HepG2 (cell line): ENCODE measurements at regions not wholly inside any gene's neighbourhood (a gene's known extent, or its start where the extent isn't known, plus 50 kb on each side); places are given as distances from the start of the nearest gene placed in this dataset.

ENCODE experiments used
- ATAC-seq: fragments of 200-7000 bp; cut with Tn5 transposase; 3 replicates; pipeline ENCODE4 v1.9.1; 2020; ENCODE audit warnings: mild to moderate bottlenecking, moderate library complexity
- BruUV-seq: library from RNA; stranded (reverse); fragments of 400-500 nt; replicated peaks from 2 replicates; lab custom pipeline; 2021; lab: Mats Ljungman, UMichigan
- CTCF ChIA-PET: fragments of 300-600 bp; formaldehyde crosslinking; extraction: SDS; loops from one replicate; lab custom pipeline; 2021; ENCODE audit warnings: low total read pairs, inconsistent platforms, low intra/inter-chr PET ratio; lab: Yijun Ruan, JAX
- POLR2A ChIA-PET: fragments of 350-600 bp; sonication (Branson Sonifier 250); formaldehyde crosslinking; loops from one replicate; lab custom pipeline; 2020; ENCODE audit warnings: antibody characterized with exemption, inconsistent platforms; lab: Yijun Ruan, JAX
- DNase-seq: peaks from one replicate; pipeline ENCODE4 v3.0.0-alpha.2; 2015; ENCODE audit warnings: low spot score
- FAIRE-seq: peaks from 3 replicates; lab custom pipeline; 2011; peaks lifted over from hg19 to GRCh38; lab: Jason Lieb, UNC
- H2AFZ ChIP-seq: one replicate; pipeline ENCODE4 v1.6.1; 2011; ENCODE audit warnings: low read length, inconsistent platforms
- H3K27ac ChIP-seq: fragments of 300-600 bp; 3 replicates; pipeline ENCODE4 v1.8.0; 2011; ENCODE audit warnings: mixed run types, mild to moderate bottlenecking, mixed read lengths, low read length, inconsistent platforms; ENCODE audit not compliant: insufficient read depth; ENCODE audit errors: extremely low read length
- H3K27me3 ChIP-seq, 2 experiments: fragments of 200-600 bp in 1 of 2; 2 replicates in 1 of 2; 3 replicates in 1 of 2; pipeline versions ENCODE4 v1.6.0 to v1.8.0; 2011; ENCODE audit warnings: low read length in 2 of 2, mild to moderate bottlenecking in 2 of 2, moderate library complexity in 2 of 2, inconsistent platforms in 1 of 2; ENCODE audit not compliant: insufficient read depth in 2 of 2, control insufficient read depth in 1 of 2
- H3K36me3 ChIP-seq, 2 experiments: fragments of 200-600 bp in 1 of 2; replicated peaks in 1 of 2; 2 replicates in 1 of 2; 3 replicates in 1 of 2; pipeline versions ENCODE4 v1.5.1 to v1.8.0; 2011; ENCODE audit warnings: low read length in 2 of 2, inconsistent platforms in 1 of 2; ENCODE audit not compliant: insufficient read depth in 2 of 2, control insufficient read depth in 1 of 2
- H3K4me1 ChIP-seq: 2 replicates; pipeline ENCODE4 v1.5.1; 2012; ENCODE audit warnings: low read length, inconsistent platforms; ENCODE audit not compliant: insufficient read depth
- H3K4me2 ChIP-seq: 2 replicates; pipeline ENCODE4 v1.6.0; 2011; ENCODE audit warnings: low read depth, low read length, inconsistent platforms
- H3K4me3 ChIP-seq, 3 experiments: fragments of 200-600 bp in 1 of 3; sonication (generic), shearing (Covaris generic) in 1 of 3; replicated peaks in 1 of 3; 2 replicates each; pipeline ENCODE4 v1.5.1; 2011 to 2016; ENCODE audit warnings: low read length in 3 of 3, inconsistent platforms in 2 of 3, low read depth in 2 of 3, mild to moderate bottlenecking in 2 of 3, control low read depth in 1 of 3, mixed read lengths in 1 of 3; ENCODE audit not compliant: insufficient read depth in 1 of 3
- H3K79me2 ChIP-seq: one replicate; pipeline ENCODE4 v1.6.1; 2011; ENCODE audit warnings: low read length, inconsistent platforms; ENCODE audit not compliant: insufficient read depth
- H3K9ac ChIP-seq: 2 replicates; pipeline ENCODE4 v1.6.0; 2011; ENCODE audit warnings: mild to moderate bottlenecking, low read depth, low read length, inconsistent platforms; ENCODE audit not compliant: insufficient read depth
- H3K9me3 ChIP-seq: 2 replicates; pipeline ENCODE4 v1.5.1; 2012; ENCODE audit warnings: mild to moderate bottlenecking, low read length
- H4K20me1 ChIP-seq: 2 replicates; pipeline ENCODE4 v1.6.0; 2011; ENCODE audit warnings: inconsistent platforms, mild to moderate bottlenecking, low read length, moderate library complexity; ENCODE audit not compliant: insufficient read depth
- IKZF1 ChIP-seq: fragments of 450-650 bp; IDR thresholded peaks from 2 replicates; pipeline ENCODE4 v1.7.1; 2016
- ISL2 ChIP-seq: sonication (generic); formaldehyde crosslinking; IDR thresholded peaks from 2 replicates; pipeline ENCODE4 v1.5.0; 2020; ENCODE audit warnings: missing genetic modification reagents
- MED8 ChIP-seq: sonication (generic); formaldehyde crosslinking; IDR thresholded peaks from 2 replicates; pipeline ENCODE4 v1.8.1; 2023; ENCODE audit warnings: mild to moderate bottlenecking, missing genetic modification reagents; ENCODE audit not compliant: insufficient replicate concordance
- NFKBIZ ChIP-seq: IDR thresholded peaks from 2 replicates; pipeline ENCODE4 v1.6.1; 2018; ENCODE audit warnings: missing genetic modification reagents, missing compliant biosample characterization
- NR1H2 ChIP-seq: sonication (generic); formaldehyde crosslinking; IDR thresholded peaks from 2 replicates; pipeline ENCODE4 v1.8.1; 2022; ENCODE audit warnings: low read depth, missing genetic modification reagents, borderline replicate concordance
- NRL ChIP-seq: sonication (generic); formaldehyde crosslinking; IDR thresholded peaks from 2 replicates; pipeline ENCODE4 v1.5.0; 2020; ENCODE audit warnings: missing genetic modification reagents, mild to moderate bottlenecking, moderate library complexity, borderline replicate concordance
- RBFOX2 ChIP-seq: fragments of 200-400 bp; formaldehyde crosslinking; IDR thresholded peaks from 2 replicates; pipeline ENCODE4 v1.6.1; 2017; ENCODE audit warnings: low read depth, mild to moderate bottlenecking, low read length
- ZNF10 ChIP-seq: sonication (generic); formaldehyde crosslinking; IDR thresholded peaks from 2 replicates; pipeline ENCODE4 v1.4.0; 2020; ENCODE audit warnings: mild to moderate bottlenecking, low read depth, missing genetic modification reagents, borderline replicate concordance
- ZNF510 ChIP-seq: sonication (generic); formaldehyde crosslinking; IDR thresholded peaks from 2 replicates; pipeline ENCODE4 v1.4.0; 2020; ENCODE audit warnings: low read depth, mild to moderate bottlenecking, missing genetic modification reagents
- ZNF547 ChIP-seq: sonication (generic); formaldehyde crosslinking; IDR thresholded peaks from 2 replicates; pipeline ENCODE4 v1.5.1; 2020; ENCODE audit warnings: mild to moderate bottlenecking, missing genetic modification reagents
- ZNF569 ChIP-seq: sonication (generic); formaldehyde crosslinking; IDR thresholded peaks from 2 replicates; pipeline ENCODE4 v1.5.0; 2020; ENCODE audit warnings: mild to moderate bottlenecking, missing genetic modification reagents, moderate library complexity, borderline replicate concordance
- WGBS: methylation state at CpG from one replicate; pipeline ENCODE4 v1.1.6; 2017; ENCODE audit warnings: low lambda C conversion rate; 5-methylcytosine and 5-hydroxymethylcytosine counted together
- in situ Hi-C: cut with HindIII; loops from 2 replicates; pipeline ENCODE4 v1.10.0; 2017; ENCODE audit warnings: low pct_unique_long_range_greater_than_20kb; ENCODE audit not compliant: extremely low pct_ligation_motif_present
- intact Hi-C: fragments of 100-400 bp; cut with micrococcal nuclease; formaldehyde crosslinking; loops from one replicate; pipeline ENCODE4 v1.10.0; 2022; ENCODE audit not compliant: unreplicated experiment
- TF ChIP-seq, protein P1 (sequence below): IDR thresholded peaks from 2 replicates; pipeline ENCODE4 v1.6.1; 2016; ENCODE audit warnings: missing compliant biosample characterization, missing genetic modification reagents, borderline replicate concordance
- TF ChIP-seq, protein P2 (sequence below): sonication (generic); formaldehyde crosslinking; IDR thresholded peaks from 2 replicates; pipeline ENCODE4 v1.9.0; 2021; ENCODE audit warnings: missing genetic modification reagents, borderline replicate concordance
- TF ChIP-seq, protein P3 (sequence below): sonication (generic); formaldehyde crosslinking; IDR thresholded peaks from 2 replicates; pipeline ENCODE4 v1.8.0; 2022; ENCODE audit warnings: mild to moderate bottlenecking, missing genetic modification reagents, moderate library complexity

DNA sequence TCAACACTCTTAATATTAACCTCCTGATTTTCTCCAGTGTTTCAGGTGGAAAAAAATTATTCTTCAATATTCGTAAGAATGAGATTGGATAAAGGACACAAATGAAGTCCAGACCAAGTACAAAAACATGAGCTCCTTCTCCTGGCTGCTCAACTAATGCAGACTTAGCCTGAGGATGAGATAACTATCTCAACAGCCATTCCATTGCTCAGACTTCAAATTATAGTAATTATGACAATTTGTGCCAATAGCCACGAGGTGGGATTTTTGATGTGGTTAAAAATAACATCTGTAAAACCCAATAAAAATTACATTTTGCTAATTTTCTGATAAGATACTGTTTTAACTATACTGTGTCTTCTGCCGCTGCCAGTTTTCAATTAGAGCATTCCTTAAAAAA lies 323.6 kb downstream of the SOX2 start (continued):
- TF ChIP-seq ZNF547 (CRISPR knock-in tag) (no peak), NFKBIZ (CRISPR knock-in tag) (no peak), IKZF1 (no peak)
- TF ChIP-seq, protein P1, sequence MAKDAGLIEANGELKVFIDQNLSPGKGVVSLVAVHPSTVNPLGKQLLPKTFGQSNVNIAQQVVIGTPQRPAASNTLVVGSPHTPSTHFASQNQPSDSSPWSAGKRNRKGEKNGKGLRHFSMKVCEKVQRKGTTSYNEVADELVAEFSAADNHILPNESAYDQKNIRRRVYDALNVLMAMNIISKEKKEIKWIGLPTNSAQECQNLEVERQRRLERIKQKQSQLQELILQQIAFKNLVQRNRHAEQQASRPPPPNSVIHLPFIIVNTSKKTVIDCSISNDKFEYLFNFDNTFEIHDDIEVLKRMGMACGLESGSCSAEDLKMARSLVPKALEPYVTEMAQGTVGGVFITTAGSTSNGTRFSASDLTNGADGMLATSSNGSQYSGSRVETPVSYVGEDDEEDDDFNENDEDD (CRISPR knock-in tag), result no peak
- TF ChIP-seq, protein P2, sequence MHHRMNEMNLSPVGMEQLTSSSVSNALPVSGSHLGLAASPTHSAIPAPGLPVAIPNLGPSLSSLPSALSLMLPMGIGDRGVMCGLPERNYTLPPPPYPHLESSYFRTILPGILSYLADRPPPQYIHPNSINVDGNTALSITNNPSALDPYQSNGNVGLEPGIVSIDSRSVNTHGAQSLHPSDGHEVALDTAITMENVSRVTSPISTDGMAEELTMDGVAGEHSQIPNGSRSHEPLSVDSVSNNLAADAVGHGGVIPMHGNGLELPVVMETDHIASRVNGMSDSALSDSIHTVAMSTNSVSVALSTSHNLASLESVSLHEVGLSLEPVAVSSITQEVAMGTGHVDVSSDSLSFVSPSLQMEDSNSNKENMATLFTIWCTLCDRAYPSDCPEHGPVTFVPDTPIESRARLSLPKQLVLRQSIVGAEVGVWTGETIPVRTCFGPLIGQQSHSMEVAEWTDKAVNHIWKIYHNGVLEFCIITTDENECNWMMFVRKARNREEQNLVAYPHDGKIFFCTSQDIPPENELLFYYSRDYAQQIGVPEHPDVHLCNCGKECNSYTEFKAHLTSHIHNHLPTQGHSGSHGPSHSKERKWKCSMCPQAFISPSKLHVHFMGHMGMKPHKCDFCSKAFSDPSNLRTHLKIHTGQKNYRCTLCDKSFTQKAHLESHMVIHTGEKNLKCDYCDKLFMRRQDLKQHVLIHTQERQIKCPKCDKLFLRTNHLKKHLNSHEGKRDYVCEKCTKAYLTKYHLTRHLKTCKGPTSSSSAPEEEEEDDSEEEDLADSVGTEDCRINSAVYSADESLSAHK (CRISPR knock-in tag), result no peak
- TF ChIP-seq, protein P3, sequence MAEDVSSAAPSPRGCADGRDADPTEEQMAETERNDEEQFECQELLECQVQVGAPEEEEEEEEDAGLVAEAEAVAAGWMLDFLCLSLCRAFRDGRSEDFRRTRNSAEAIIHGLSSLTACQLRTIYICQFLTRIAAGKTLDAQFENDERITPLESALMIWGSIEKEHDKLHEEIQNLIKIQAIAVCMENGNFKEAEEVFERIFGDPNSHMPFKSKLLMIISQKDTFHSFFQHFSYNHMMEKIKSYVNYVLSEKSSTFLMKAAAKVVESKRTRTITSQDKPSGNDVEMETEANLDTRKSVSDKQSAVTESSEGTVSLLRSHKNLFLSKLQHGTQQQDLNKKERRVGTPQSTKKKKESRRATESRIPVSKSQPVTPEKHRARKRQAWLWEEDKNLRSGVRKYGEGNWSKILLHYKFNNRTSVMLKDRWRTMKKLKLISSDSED (CRISPR knock-in tag), result no peak

DNA sequence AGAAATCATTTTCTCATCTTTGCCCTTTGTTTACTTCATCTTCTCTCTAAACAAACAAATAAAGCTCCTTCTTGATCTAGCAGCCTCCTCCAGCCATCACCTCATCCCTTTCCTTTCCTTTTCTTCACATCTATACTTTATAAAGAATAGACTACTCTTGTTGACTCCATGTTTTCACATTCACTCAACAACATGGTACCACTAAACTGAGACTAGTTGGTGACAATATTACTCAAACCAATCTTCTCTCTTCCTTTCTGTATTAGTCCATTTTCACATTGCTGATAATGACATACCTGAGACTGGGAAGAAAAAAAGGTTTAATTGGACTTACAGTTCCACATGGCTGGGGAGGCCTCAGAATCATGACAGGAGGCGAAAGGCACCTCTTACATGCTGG lies 324.7 kb downstream of the SOX2 start:
- no peak overlapping the region for H3K4me3 ChIP-seq
- H3K4me1 ChIP-seq, result no peaks in the 10 kb centered on the region
- no peak for ATAC-seq
- intact Hi-C loops (no loop called here), in situ Hi-C loops (no loop called here)
- no peaks in the 10 kb centered on the region for H3K9me3 ChIP-seq
- TF ChIP-seq RBFOX2 (no peak), ISL2 (CRISPR knock-in tag) (no peak), ZNF569 (CRISPR knock-in tag) (no peak), NRL (CRISPR knock-in tag) (no peak), MED8 (CRISPR knock-in tag) (no peak), ZNF10 (no peak), NR1H2 (no peak), ZNF510 (CRISPR knock-in tag) (no peak)
- CTCF ChIA-PET, result no interaction called here
- H3K27ac ChIP-seq, result no peak overlapping the region
- H3K9ac ChIP-seq, result no peak overlapping the region
- WGBS, result 17% methylated on average over 1 of the region's 1 CpG
- no peak overlapping the region for H3K4me2 ChIP-seq
- no peak for DNase-seq
- no peak for FAIRE-seq
- H3K36me3 ChIP-seq, result no peaks in the 10 kb centered on the region
- POLR2A ChIA-PET, result no interaction called here
- no peaks in the 10 kb centered on the region for H3K27me3 ChIP-seq
- BruUV-seq, result no TSS peak
- H3K79me2 ChIP-seq, result no peaks in the 10 kb centered on the region
- no peaks in the 10 kb centered on the region for H4K20me1 ChIP-seq
- no peak overlapping the region for H2AFZ ChIP-seq
